Renal cortex interstitium (tissue), 11 donors: ENCODE measurements at regions not wholly inside any gene's neighbourhood (a gene's known extent, or its start where the extent isn't known, plus 50 kb on each side); places are given as distances from the start of the nearest gene placed in this dataset.
A peak's percentile ranks its signal among the peaks of the same experiment; 100 is the strongest.
"Not testable (repeated sequence)": the region's sequence is repeated elsewhere in the genome, so short reads cannot be mapped to it uniquely, and the experiment has no call there.

Experiments used
- DNase-seq, 11 donors: peaks; one replicate each; pipeline ENCODE4 v3.0.0-alpha.2; 2013; ENCODE audit warnings: low read depth in 9 of 11, low spot score in 4 of 11; ENCODE audit errors: extremely low read depth in 1 of 11

DNA sequence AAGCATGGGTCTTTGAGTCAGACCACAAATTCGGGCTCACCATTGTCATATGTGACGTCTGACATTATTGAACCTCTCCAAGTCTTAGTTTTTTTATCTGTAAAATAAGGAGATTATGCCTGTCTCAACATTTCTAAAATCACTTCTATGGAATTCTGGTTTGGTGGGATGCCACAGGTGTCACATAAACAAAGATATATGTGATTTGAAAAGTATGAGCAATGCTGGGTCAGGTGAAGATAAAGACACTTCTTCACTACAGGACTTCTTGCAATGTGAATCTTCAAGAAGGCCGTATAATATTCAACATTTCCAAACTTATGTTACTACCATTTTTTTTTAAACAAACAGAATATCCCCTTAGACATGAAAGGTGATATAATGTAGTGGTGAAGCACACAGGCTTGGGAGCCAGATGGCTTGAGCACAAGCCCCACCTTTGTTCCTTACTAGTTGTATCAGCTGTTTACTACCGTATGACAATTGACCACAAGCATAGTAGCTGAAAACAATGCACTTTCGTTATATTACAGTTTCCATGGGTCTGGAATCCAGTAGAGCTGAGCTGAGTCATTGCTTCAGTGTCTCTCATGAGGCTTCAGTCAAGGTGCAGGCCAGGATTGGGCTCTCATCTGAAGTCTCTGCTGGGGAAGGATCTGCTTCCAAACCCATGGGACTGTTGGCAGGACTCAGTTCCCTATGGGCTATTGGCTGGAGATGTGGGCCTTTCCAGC lies 87.7 kb downstream of the UTP18 start:
- no peak for DNase-seq

DNA sequence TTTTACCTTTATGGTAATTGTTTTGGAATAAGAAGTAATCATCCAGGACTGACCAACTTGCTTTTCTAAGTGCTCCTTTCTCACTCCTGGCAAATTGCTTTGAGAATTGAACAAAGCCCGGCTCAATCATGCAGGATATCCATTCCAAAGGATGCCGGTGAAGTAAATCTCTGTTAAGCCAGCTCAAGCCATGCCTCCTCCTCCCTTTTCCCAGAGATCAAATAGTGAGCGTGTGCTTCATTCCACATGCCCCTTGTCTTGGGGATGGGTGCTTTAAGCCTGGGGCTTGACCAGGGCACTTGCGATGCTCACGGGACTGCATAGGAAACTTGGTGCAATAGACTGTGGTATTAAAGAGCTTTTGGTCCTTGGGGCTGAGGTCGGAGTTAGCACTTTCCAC lies 90.7 kb downstream of the UTP18 start:
- DNase-seq, result no peak

- peak in 7 of 11 donors; percentile 15 to 54 (median 30) for DNase-seq
Observed at GRCh38 chr17:51351890-51352289, 91.5 kb downstream of the UTP18 start.

- no peak for DNase-seq
Observed at GRCh38 chr17:51352798-51353197, 92.5 kb downstream of the UTP18 start.

GRCh38 chr17:51353296-51353695 lies 93.0 kb downstream of the UTP18 start:
- no peak for DNase-seq

DNA sequence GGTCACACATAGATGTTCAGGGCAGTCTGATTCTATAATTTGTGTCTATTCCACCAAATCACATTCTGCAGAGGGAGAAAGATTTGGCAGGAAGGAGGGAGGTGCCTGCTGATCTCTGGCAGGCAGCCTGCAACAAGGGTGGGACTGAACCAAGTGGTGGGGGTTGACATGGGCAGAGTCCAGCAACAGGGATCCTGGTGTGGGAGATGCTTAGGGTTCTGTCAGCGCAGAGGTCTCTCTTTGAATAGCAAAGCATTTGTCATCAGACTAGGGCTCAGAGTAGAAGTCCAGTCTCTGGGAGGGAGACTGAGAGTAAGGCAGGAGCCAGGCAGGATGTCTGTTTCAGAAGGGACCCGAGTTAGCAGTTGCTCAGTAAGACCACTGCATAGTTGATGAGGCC lies 94.6 kb downstream of the UTP18 start:
- no peak for DNase-seq

GRCh38 chr17:51355441-51356410 lies 95.4 kb downstream of the UTP18 start:
- no peak for DNase-seq

DNA sequence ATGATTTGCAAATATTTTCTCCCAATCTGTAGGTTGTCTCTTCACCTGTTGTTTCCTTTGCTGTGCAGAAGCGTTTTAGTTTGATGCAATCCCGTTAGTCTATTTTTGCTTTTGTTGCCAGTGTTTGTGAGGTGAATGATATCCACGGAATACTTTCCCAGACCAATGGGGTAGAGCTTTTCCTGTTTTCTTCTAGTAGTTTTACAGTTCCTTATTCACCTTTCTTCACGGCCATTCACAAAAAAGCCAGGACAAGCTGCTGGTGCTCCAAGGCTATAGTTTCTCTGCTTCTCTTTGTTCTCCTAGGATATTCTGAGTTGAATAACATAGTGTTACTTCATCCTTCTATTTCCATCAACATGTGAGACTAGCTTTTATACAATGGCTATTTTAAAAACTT lies 98.7 kb downstream of the UTP18 start:
- no peak for DNase-seq

DNA sequence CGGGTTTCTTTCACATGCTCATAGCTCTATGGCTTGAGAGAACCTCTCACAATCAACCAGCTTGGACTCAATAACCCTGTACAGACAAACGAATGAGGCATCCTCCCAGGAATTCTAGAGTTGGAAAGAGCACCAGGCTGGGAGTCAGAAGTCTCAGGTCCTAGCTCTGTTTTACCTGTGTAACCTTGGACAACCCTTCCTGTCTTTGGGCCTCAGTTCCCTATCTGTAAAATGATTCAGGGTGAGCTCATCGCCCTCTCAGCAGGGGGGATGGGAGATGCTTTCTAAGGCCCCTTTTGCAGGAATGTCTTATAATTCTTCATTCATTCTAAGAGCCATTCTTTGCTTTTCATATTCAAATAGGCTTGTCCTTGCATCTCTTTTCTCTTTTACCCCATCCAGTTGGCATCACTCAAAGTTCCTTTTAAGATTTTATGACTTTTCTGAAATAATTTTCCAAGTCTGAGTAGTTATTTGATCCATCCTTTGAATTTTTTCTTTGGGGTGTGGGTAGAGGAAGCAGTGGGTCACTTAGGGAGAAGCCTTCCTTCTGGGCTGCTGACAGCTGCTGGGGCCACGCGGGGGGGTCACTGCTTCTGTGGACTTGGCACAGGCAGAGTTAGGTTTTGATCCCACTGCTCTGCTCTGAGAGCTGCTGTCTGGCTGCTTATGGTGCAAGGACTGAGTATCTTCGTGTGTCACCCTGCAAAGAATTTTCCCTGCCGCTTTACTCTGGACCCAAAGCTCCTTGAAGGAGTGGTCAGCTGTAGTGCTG lies 102.7 kb downstream of the UTP18 start:
- DNase-seq, result peak in 7 of 11 donors; percentile 12 to 40 (median 22)

GRCh38 chr17:51365090-51365489 lies 104.7 kb downstream of the UTP18 start:
- DNase-seq, result no peak

- DNase-seq, result no peak
Observed at GRCh38 chr17:51366866-51367265, 106.5 kb downstream of the UTP18 start.

DNA sequence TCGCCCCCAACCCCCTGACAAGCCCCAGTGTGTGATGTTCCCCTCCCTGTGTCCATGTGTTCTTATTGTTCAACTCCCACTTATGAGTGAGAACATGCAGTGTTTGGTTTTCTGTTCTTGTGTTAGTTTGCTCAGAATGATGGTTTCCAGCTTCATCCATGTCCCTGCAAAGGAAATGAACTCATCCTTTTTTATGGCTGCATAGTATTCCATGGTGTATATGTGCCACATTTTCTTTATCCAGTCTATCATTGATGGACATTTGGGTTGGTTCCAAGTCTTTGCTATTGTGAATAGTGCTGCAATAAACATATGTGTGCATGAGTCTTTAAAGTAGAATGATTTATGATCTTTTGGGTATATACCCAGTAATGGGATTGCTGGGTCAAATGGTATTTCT lies 107.5 kb downstream of the UTP18 start:
- not testable (repeated sequence) for DNase-seq

GRCh38 chr17:51371732-51372151 lies 111.4 kb downstream of the UTP18 start:
- DNase-seq, result peak in 8 of 11 donors; percentile 9 to 45 (median 32)

DNA sequence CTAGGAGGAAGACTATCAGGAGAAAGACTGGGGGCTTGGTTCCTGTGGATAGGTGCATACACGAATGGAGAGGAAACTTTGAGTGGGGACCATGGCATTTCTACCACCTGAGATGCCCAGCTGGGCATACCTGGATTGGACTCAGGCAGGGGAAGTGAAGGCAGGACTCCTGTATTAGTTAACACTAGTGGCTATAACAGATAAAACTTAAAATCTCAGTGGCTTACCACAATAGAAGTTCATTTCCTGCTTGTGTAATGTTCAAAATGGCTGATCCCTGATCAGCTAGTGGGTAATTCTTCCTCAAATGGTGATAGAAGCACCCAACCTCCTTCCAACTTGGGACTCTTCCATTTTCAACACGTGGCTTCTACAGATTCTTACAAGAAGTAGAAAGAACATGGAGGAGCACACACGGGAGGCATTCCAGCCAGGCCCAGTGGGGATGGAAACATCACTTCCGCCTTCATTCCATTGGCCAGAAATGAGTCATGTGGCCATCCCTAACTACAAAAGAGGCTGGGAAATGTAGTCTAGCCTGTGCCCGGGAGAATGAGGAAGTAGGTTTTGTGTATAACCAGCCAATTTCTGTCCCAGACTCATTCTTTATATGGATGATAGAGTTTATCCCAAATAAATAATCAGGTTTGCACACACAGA lies 112.1 kb downstream of the UTP18 start:
- no peak for DNase-seq

DNA sequence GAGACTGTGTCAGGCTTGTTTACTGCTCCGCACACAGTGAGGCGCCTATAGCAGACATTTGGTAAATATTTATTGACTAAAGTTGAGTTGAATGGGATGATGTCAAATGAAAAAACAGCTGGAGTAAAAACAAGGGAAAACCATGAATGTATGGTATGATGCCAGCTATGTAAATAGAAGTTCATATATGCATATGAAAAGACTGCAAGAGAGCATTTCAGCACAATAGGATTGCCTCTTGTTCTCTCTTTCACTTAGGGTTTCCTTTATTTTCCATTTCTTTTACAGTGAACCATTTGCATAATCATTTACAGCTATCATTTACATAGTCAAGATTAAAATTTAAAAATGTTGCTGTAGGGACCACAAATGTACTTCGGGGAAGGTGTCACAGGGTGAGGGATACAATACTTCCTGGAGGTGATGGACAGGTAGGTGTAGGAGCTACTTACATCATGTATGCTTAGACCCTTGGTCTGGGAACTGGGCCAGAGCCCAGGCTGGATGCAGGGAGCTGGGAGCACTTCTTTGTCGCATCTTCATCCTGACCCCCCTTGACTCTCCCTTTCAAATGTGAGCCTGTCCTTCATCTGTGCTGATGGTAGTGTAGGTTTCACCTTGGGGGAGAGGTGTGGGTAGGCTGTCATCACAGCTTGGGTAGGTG lies 113.3 kb downstream of the UTP18 start:
- DNase-seq, result no peak

GRCh38 chr17:51374209-51374608 lies 113.9 kb downstream of the UTP18 start:
- no peak for DNase-seq

- no peak for DNase-seq
Observed at GRCh38 chr17:51375771-51376170, 115.4 kb downstream of the UTP18 start.

- DNase-seq, result no peak
Observed at GRCh38 chr17:51376739-51377138, 116.4 kb downstream of the UTP18 start.
